ENCODE measurements at regions not wholly inside any gene's neighbourhood (a gene's known extent, or its start where the extent isn't known, plus 50 kb on each side); places are given as distances from the start of the nearest gene placed in this dataset.

GRCh38 chr3:5035113-5035512 is 55.9 kb downstream of the BHLHE40 start:
- intact Hi-C loops (cut with micrococcal nuclease) = no loop called here
- no peaks in the 10 kb centered on the region for H3K27me3 Mint-ChIP-seq
- peaks cover 40% of the 10 kb centered on the region for H3K4me1 Mint-ChIP-seq
- no peak overlapping the region for H3K27ac Mint-ChIP-seq
- no peak for TF ChIP-seq CTCF (IDR thresholded peaks at IDR 0.05)
- no peak overlapping the region for H3K4me3 Mint-ChIP-seq
- no peaks in the 10 kb centered on the region for H3K9me3 Mint-ChIP-seq
- peak; percentile 19 for ATAC-seq (ENCODE audit: low read depth)
- no peaks in the 10 kb centered on the region for H3K36me3 Mint-ChIP-seq (ENCODE audit: low read depth)
- no peak for DNase-seq
- POLR2A ChIA-PET = interaction anchor here (0.6 to 0.7 kb wide), 2 partner anchors 9 to 228 kb away, joined by 4 read pairs; no protein-coding TSS in a partner anchor
- CTCF ChIA-PET = no interaction called here

- intact Hi-C loops (cut with micrococcal nuclease) = loop anchor here (2.0 kb wide), 1 partner anchor 17 kb away; no protein-coding TSS in a partner anchor
- Mint-ChIP-seq H3K36me3 (ENCODE audit: low read depth) (no peaks in the 10 kb centered on the region), H3K27me3 (no peaks in the 10 kb centered on the region), H3K4me1 (peaks cover 40% of the 10 kb centered on the region), H3K9me3 (no peaks in the 10 kb centered on the region), H3K27ac (no peak overlapping the region), H3K4me3 (no peak overlapping the region)
- POLR2A ChIA-PET = no interaction called here
- no peak for TF ChIP-seq CTCF (IDR thresholded peaks at IDR 0.05)
- ATAC-seq (ENCODE audit: low read depth) (peak; percentile 64), DNase-seq (no peak)
- CTCF ChIA-PET = interaction anchor here (1.2 to 1.3 kb wide), 2 partner anchors 17 to 22 kb away, joined by 4 to 5 read pairs; no protein-coding TSS in a partner anchor
Observed at GRCh38 chr3:5035692-5036391, 56.6 kb downstream of the BHLHE40 start.

GRCh38 chr3:5036392-5036766 is 57.1 kb downstream of the BHLHE40 start:
- DNase-seq (no peak), ATAC-seq (ENCODE audit: low read depth) (no peak)
- CTCF ChIA-PET = interaction anchor here (1.2 to 2.6 kb wide), 3 partner anchors 16 to 325 kb away, joined by 4 to 7 read pairs (median 5); no protein-coding TSS in a partner anchor
- Mint-ChIP-seq H3K27me3 (no peaks in the 10 kb centered on the region), H3K4me1 (peaks cover 39% of the 10 kb centered on the region), H3K9me3 (no peaks in the 10 kb centered on the region), H3K4me3 (no peak overlapping the region), H3K27ac (no peak overlapping the region), H3K36me3 (ENCODE audit: low read depth) (no peaks in the 10 kb centered on the region)
- intact Hi-C loops (cut with micrococcal nuclease) = loop anchor here (2.0 kb wide), 1 partner anchor 16 kb away; no protein-coding TSS in a partner anchor
- TF ChIP-seq CTCF (IDR thresholded peaks at IDR 0.05) = no peak
- POLR2A ChIA-PET = no interaction called here

GRCh38 chr3:5036858-5037257 is 57.6 kb downstream of the BHLHE40 start:
- no peaks in the 10 kb centered on the region for H3K36me3 Mint-ChIP-seq (ENCODE audit: low read depth)
- no peaks in the 10 kb centered on the region for H3K27me3 Mint-ChIP-seq
- peaks cover 37% of the 10 kb centered on the region for H3K4me1 Mint-ChIP-seq
- no peak overlapping the region for H3K27ac Mint-ChIP-seq
- H3K9me3 Mint-ChIP-seq = no peaks in the 10 kb centered on the region
- ChIA-PET CTCF (interaction anchor here (1.2 to 2.6 kb wide), 3 partner anchors 16 to 325 kb away, joined by 4 to 7 read pairs (median 5); no protein-coding TSS in a partner anchor), POLR2A (no interaction called here)
- intact Hi-C loops (cut with micrococcal nuclease) = loop anchor here (2.0 kb wide), 1 partner anchor 16 kb away; no protein-coding TSS in a partner anchor
- no peak overlapping the region for H3K4me3 Mint-ChIP-seq
- DNase-seq = no peak
- no peak for ATAC-seq (ENCODE audit: low read depth)
- no peak for TF ChIP-seq CTCF (IDR thresholded peaks at IDR 0.05)

- Mint-ChIP-seq H3K4me3 (no peak overlapping the region), H3K27me3 (no peaks in the 10 kb centered on the region), H3K4me1 (peaks cover 37% of the 10 kb centered on the region), H3K27ac (no peak overlapping the region), H3K9me3 (no peaks in the 10 kb centered on the region), H3K36me3 (ENCODE audit: low read depth) (no peaks in the 10 kb centered on the region)
- no peak for DNase-seq
- ChIA-PET POLR2A (no interaction called here), CTCF (interaction anchor here (3.0 kb wide), 1 partner anchor 328 kb away, joined by 12 read pairs; no protein-coding TSS in a partner anchor)
- intact Hi-C loops (cut with micrococcal nuclease) = no loop called here
- ATAC-seq (ENCODE audit: low read depth) = no peak
- no peak for TF ChIP-seq CTCF (IDR thresholded peaks at IDR 0.05)
Observed at GRCh38 chr3:5039585-5039984, 60.3 kb downstream of the BHLHE40 start.
